ENCODE measurements at regions not wholly inside any gene's neighbourhood (a gene's known extent, or its start where the extent isn't known, plus 50 kb on each side); places are given as distances from the start of the nearest gene placed in this dataset.

- Histone ChIP-seq H3K4me1 (ENCODE audit: insufficient read depth, low read length) (peaks cover 11% of the 10 kb centered on the region), H3K79me2 (ENCODE audit: insufficient read depth, low read length) (no peaks in the 10 kb centered on the region), H3K4me2 (ENCODE audit: insufficient read depth, low read length) (no peak overlapping the region), H3K9ac (ENCODE audit: low read depth, low read length) (no peak overlapping the region), H3K9me3 (ENCODE audit: insufficient read depth, low read length, severe bottlenecking) (peaks cover 8% of the 10 kb centered on the region), H2AFZ (ENCODE audit: low read depth, low read length) (0 out of 2 replicates have a peak overlapping the region, but pooled peaks have one; percentile 29), H3K36me3 (ENCODE audit: insufficient read depth, low read length) (no peaks in the 10 kb centered on the region), H3K27ac (ENCODE audit: low read length) (peak overlapping the region; percentile 50; the same call in 1 of the 2 replicates), H3K27me3 (ENCODE audit: insufficient read depth, low read length, poor library complexity) (no peaks in the 10 kb centered on the region), H4K20me1 (ENCODE audit: insufficient read depth, low read length) (no peaks in the 10 kb centered on the region), H3K4me3 (ENCODE audit: low read depth in 1 of 2, low read length in 2 of 2) (no peak overlapping the region)
- DNase-seq, result no peak
- no peak for ATAC-seq (ENCODE audit: insufficient read depth, low read depth)
- TF ChIP-seq CTCF (IDR thresholded peaks at IDR 0.05; ENCODE audit: borderline replicate concordance, extremely low read depth, low read length, poor library complexity, severe bottlenecking) (no peak), EZH2 (IDR thresholded peaks at IDR 0.05; ENCODE audit: borderline replicate concordance, low read depth, low read length, severe bottlenecking) (no peak)
Measured at GRCh38 chr4:129543299-129543698, 447.3 kb downstream of the C4orf33 start.

- Histone ChIP-seq H3K27me3 (ENCODE audit: insufficient read depth, low read length, poor library complexity) (no peaks in the 10 kb centered on the region), H3K27ac (ENCODE audit: low read length) (no peak overlapping the region; the same call in 1 of the 2 replicates), H4K20me1 (ENCODE audit: insufficient read depth, low read length) (no peaks in the 10 kb centered on the region), H3K4me1 (ENCODE audit: insufficient read depth, low read length) (peaks cover 9% of the 10 kb centered on the region), H3K4me2 (ENCODE audit: insufficient read depth, low read length) (no peak overlapping the region), H3K4me3 (ENCODE audit: low read depth in 1 of 2, low read length in 2 of 2) (no peak overlapping the region), H2AFZ (ENCODE audit: low read depth, low read length) (peak overlapping the region; percentile 57; the same call in 1 of the 2 replicates), H3K36me3 (ENCODE audit: insufficient read depth, low read length) (no peaks in the 10 kb centered on the region), H3K9me3 (ENCODE audit: insufficient read depth, low read length, severe bottlenecking) (peaks cover 8% of the 10 kb centered on the region), H3K9ac (ENCODE audit: low read depth, low read length) (no peak overlapping the region), H3K79me2 (ENCODE audit: insufficient read depth, low read length) (no peaks in the 10 kb centered on the region)
- no peak for ATAC-seq (ENCODE audit: insufficient read depth, low read depth)
- DNase-seq, result no peak
- no peak for TF ChIP-seq EZH2 (IDR thresholded peaks at IDR 0.05; ENCODE audit: borderline replicate concordance, low read depth, low read length, severe bottlenecking)
- TF ChIP-seq CTCF (IDR thresholded peaks at IDR 0.05; ENCODE audit: borderline replicate concordance, extremely low read depth, low read length, poor library complexity, severe bottlenecking), result no peak
Measured at GRCh38 chr4:129545599-129546278, 449.8 kb downstream of the C4orf33 start.

GRCh38 chr4:129546531-129546930 is 450.6 kb downstream of the C4orf33 start:
- Histone ChIP-seq H4K20me1 (ENCODE audit: insufficient read depth, low read length) (no peaks in the 10 kb centered on the region), H3K4me1 (ENCODE audit: insufficient read depth, low read length) (peaks cover 9% of the 10 kb centered on the region), H3K9me3 (ENCODE audit: insufficient read depth, low read length, severe bottlenecking) (peaks cover 5% of the 10 kb centered on the region), H3K79me2 (ENCODE audit: insufficient read depth, low read length) (no peaks in the 10 kb centered on the region), H3K36me3 (ENCODE audit: insufficient read depth, low read length) (no peaks in the 10 kb centered on the region), H2AFZ (ENCODE audit: low read depth, low read length) (no peak overlapping the region), H3K27ac (ENCODE audit: low read length) (no peak overlapping the region), H3K9ac (ENCODE audit: low read depth, low read length) (no peak overlapping the region), H3K27me3 (ENCODE audit: insufficient read depth, low read length, poor library complexity) (no peaks in the 10 kb centered on the region), H3K4me3 (ENCODE audit: low read depth in 1 of 2, low read length in 2 of 2) (no peak overlapping the region), H3K4me2 (ENCODE audit: insufficient read depth, low read length) (no peak overlapping the region)
- DNase-seq (no peak), ATAC-seq (ENCODE audit: insufficient read depth, low read depth) (no peak)
- TF ChIP-seq EZH2 (IDR thresholded peaks at IDR 0.05; ENCODE audit: borderline replicate concordance, low read depth, low read length, severe bottlenecking), result no peak
- no peak for TF ChIP-seq CTCF (IDR thresholded peaks at IDR 0.05; ENCODE audit: borderline replicate concordance, extremely low read depth, low read length, poor library complexity, severe bottlenecking)

All from DND-41 (cell line).